H1 (cell line): ENCODE measurements at regions not wholly inside any gene's neighbourhood (a gene's known extent, or its start where the extent isn't known, plus 50 kb on each side); places are given as distances from the start of the nearest gene placed in this dataset.

Experiments used
- CTCF ChIA-PET: fragments of 300-600 bp; sonication (Branson Sonifier 250); formaldehyde crosslinking; loops from one replicate; lab custom pipeline; 2021; ENCODE audit not compliant: partially characterized antibody; lab: Charles Lee
- POLR2A ChIA-PET: fragments of 300-600 bp; sonication (Branson Sonifier 250); formaldehyde crosslinking; loops from one replicate; lab custom pipeline; 2021; ENCODE audit warnings: inconsistent platforms; ENCODE audit not compliant: partially characterized antibody; lab: Charles Lee
- DNase-seq, 2 experiments: peaks; one replicate each; pipeline versions ENCODE4 v3.0.0 to v3.0.0-alpha.2; 2010 to 2022; ENCODE audit warnings: low spot score in 2 of 2, low read depth in 1 of 2, mixed read lengths in 1 of 2
- FAIRE-seq: peaks from 2 replicates; lab custom pipeline; 2011; peaks lifted over from hg19 to GRCh38; lab: Jason Lieb, UNC
- H2AFZ ChIP-seq: 2 replicates; pipeline ENCODE4 v1.8.1; 2012; ENCODE audit warnings: low read length, inconsistent platforms
- H2AK5ac ChIP-seq: 2 replicates; pipeline ENCODE4 v1.6.1; 2013; ENCODE audit warnings: low read depth, low read length
- H2BK120ac ChIP-seq: replicated peaks from 2 replicates; pipeline ENCODE3; 2013; ENCODE audit warnings: low read depth, low read length, inconsistent platforms
- H2BK12ac ChIP-seq: 2 replicates; pipeline ENCODE4 v1.6.1; 2013; ENCODE audit warnings: low read depth, low read length
- H2BK15ac ChIP-seq: 2 replicates; pipeline ENCODE4 v1.6.1; 2013; ENCODE audit warnings: low read length
- H2BK20ac ChIP-seq: 2 replicates; pipeline ENCODE4 v1.6.1; 2013; ENCODE audit warnings: low read length
- H2BK5ac ChIP-seq: 2 replicates; pipeline ENCODE4 v1.6.1; 2013; ENCODE audit warnings: low read depth, low read length
- H3K14ac ChIP-seq: 2 replicates; pipeline ENCODE4 v1.6.1; 2013; ENCODE audit warnings: inconsistent platforms; ENCODE audit not compliant: insufficient read length
- H3K18ac ChIP-seq: 2 replicates; pipeline ENCODE4 v1.6.1; 2013; ENCODE audit warnings: low read length; ENCODE audit errors: extremely low read depth
- H3K23ac ChIP-seq: 2 replicates; pipeline ENCODE4 v1.6.1; 2013; ENCODE audit warnings: inconsistent platforms; ENCODE audit not compliant: insufficient read length
- H3K23me2 ChIP-seq: 2 replicates; pipeline ENCODE4 v1.6.1; 2013; ENCODE audit warnings: low read depth, low read length
- H3K27ac ChIP-seq: 2 replicates; pipeline ENCODE4 v1.6.1; 2011; ENCODE audit warnings: low read depth, low read length, inconsistent platforms
- H3K27me3 ChIP-seq, 4 experiments: replicated peaks in 1 of 4; 1 replicate in 1 of 4; 2 replicates in 3 of 4; pipeline versions ENCODE4 v1.6.1 to v1.8.1; 2011 to 2013; ENCODE audit warnings: low read length in 3 of 4, mild to moderate bottlenecking in 3 of 4, inconsistent platforms in 2 of 4, mixed read lengths in 2 of 4, moderate library complexity in 1 of 4; ENCODE audit not compliant: control insufficient read depth in 3 of 4, insufficient read depth in 3 of 4; ENCODE audit errors: extremely low read depth in 1 of 4
- H3K36me3 ChIP-seq, 4 experiments: 2 replicates each; pipeline versions ENCODE4 v1.6.1 to v1.8.1; 2011 to 2013; ENCODE audit warnings: mild to moderate bottlenecking in 4 of 4, low read length in 3 of 4, moderate library complexity in 2 of 4, control low read depth in 1 of 4, inconsistent platforms in 1 of 4; ENCODE audit not compliant: insufficient read depth in 4 of 4, control insufficient read depth in 2 of 4
- H3K4ac ChIP-seq: replicated peaks from 2 replicates; pipeline ENCODE3; 2013; ENCODE audit warnings: low read length, low read depth, mixed read lengths, inconsistent platforms; ENCODE audit not compliant: insufficient read length
- H3K4me1 ChIP-seq, 4 experiments: replicated peaks in 1 of 4; 1 replicate in 1 of 4; 2 replicates in 3 of 4; pipeline versions ENCODE4 v1.6.1 to v1.8.1; 2011 to 2013; ENCODE audit warnings: low read length in 3 of 4, inconsistent platforms in 2 of 4, mixed read lengths in 1 of 4; ENCODE audit not compliant: insufficient read depth in 4 of 4, control insufficient read depth in 3 of 4
- H3K4me2 ChIP-seq, 2 experiments: 2 replicates each; pipeline versions ENCODE4 v1.6.1 to v1.8.1; 2011 to 2013; ENCODE audit warnings: low read depth in 2 of 2, low read length in 2 of 2, control low read depth in 1 of 2, inconsistent platforms in 1 of 2, mild to moderate bottlenecking in 1 of 2; ENCODE audit not compliant: insufficient read depth in 1 of 2
- H3K4me3 ChIP-seq, 4 experiments: fragments of 200-600, 300-600 bp in 1 of 4; sonication (generic), shearing (Covaris generic), sonication (Bioruptor Twin) in 1 of 4; 2 replicates each; pipeline versions ENCODE4 v1.5.1 to v1.8.1; 2011 to 2016; ENCODE audit warnings: low read length in 4 of 4, low read depth in 3 of 4, control low read depth in 2 of 4, inconsistent platforms in 2 of 4, mild to moderate bottlenecking in 2 of 4, mixed read lengths in 1 of 4, moderate library complexity in 1 of 4; ENCODE audit not compliant: insufficient read depth in 2 of 4; ENCODE audit errors: extremely low read depth in 1 of 4
- H3K56ac ChIP-seq: replicated peaks from 2 replicates; pipeline ENCODE3; 2013; ENCODE audit warnings: low read depth, mild to moderate bottlenecking, mixed read lengths, low read length, inconsistent platforms; ENCODE audit not compliant: insufficient read length
- H3K79me1 ChIP-seq: 2 replicates; pipeline ENCODE4 v1.6.1; 2013; ENCODE audit warnings: low read depth, low read length, control low read depth
- H3K79me2 ChIP-seq, 2 experiments: 2 replicates each; pipeline versions ENCODE4 v1.6.1 to v1.8.1; 2012 to 2013; ENCODE audit warnings: low read length in 2 of 2, mild to moderate bottlenecking in 2 of 2, inconsistent platforms in 1 of 2; ENCODE audit not compliant: insufficient read depth in 2 of 2, control insufficient read depth in 1 of 2
- H3K9ac ChIP-seq, 4 experiments: replicated peaks in 1 of 4; 1 replicate in 1 of 4; 2 replicates in 3 of 4; pipeline versions ENCODE4 v1.6.1 to v1.8.1; 2011 to 2013; ENCODE audit warnings: low read depth in 3 of 4, low read length in 3 of 4, control low read depth in 2 of 4, mild to moderate bottlenecking in 2 of 4, moderate library complexity in 2 of 4, inconsistent platforms in 1 of 4; ENCODE audit errors: extremely low read depth in 1 of 4
- H3K9me3 ChIP-seq, 2 experiments: 2 replicates each; pipeline versions ENCODE4 v1.6.1 to v1.8.1; 2012 to 2013; ENCODE audit warnings: mild to moderate bottlenecking in 2 of 2, moderate library complexity in 2 of 2, control low read depth in 1 of 2, inconsistent platforms in 1 of 2, low read depth in 1 of 2, low read length in 1 of 2, mixed read lengths in 1 of 2; ENCODE audit not compliant: insufficient read depth in 2 of 2
- H4K20me1 ChIP-seq, 2 experiments: replicated peaks in 1 of 2; 2 replicates each; pipeline versions ENCODE3 to v1.8.1; 2011 to 2013; ENCODE audit warnings: inconsistent platforms in 2 of 2, low read length in 2 of 2, mild to moderate bottlenecking in 1 of 2; ENCODE audit not compliant: insufficient read depth in 2 of 2, control insufficient read depth in 1 of 2
- H4K5ac ChIP-seq: 2 replicates; pipeline ENCODE4 v1.6.1; 2013; ENCODE audit warnings: low read length, low read depth, mixed read lengths, inconsistent platforms; ENCODE audit not compliant: insufficient read length
- H4K8ac ChIP-seq: 2 replicates; pipeline ENCODE4 v1.8.0; 2013; ENCODE audit warnings: mild to moderate bottlenecking, moderate library complexity, low read length, inconsistent platforms; ENCODE audit not compliant: insufficient read depth; ENCODE audit errors: extremely low read depth
- H4K91ac ChIP-seq: replicated peaks from 2 replicates; pipeline ENCODE3; 2013; ENCODE audit warnings: low read length, mixed read lengths, inconsistent platforms; ENCODE audit not compliant: insufficient read length
- CHD1 ChIP-seq: IDR thresholded peaks from 2 replicates; pipeline ENCODE4 v1.6.1; 2012; ENCODE audit warnings: low read depth, low read length, improper control_type of control experiment
- CHD2 ChIP-seq: IDR thresholded peaks from 2 replicates; pipeline ENCODE4 v1.6.1; 2012; ENCODE audit warnings: low read length, improper control_type of control experiment
- CREB1 ChIP-seq: IDR thresholded peaks from 2 replicates; pipeline ENCODE4 v1.6.1; 2012; ENCODE audit warnings: inconsistent platforms
- CTBP2 ChIP-seq: IDR thresholded peaks from 2 replicates; pipeline ENCODE4 v1.7.0; 2011; ENCODE audit warnings: borderline replicate concordance, mild to moderate bottlenecking, moderate library complexity, mixed read lengths, low read length; ENCODE audit not compliant: insufficient read depth, insufficient read length
- EP300 ChIP-seq, 2 experiments: IDR thresholded peaks; 1 replicate in 1 of 2; 2 replicates in 1 of 2; pipeline ENCODE4 v1.6.1; 2011 to 2012; ENCODE audit warnings: low read depth in 2 of 2, low read length in 2 of 2, mild to moderate bottlenecking in 2 of 2, borderline replicate concordance in 1 of 2, inconsistent platforms in 1 of 2, moderate library complexity in 1 of 2
- GABPA ChIP-seq: IDR thresholded peaks from 2 replicates; pipeline ENCODE4 v1.6.1; 2011; ENCODE audit warnings: mild to moderate bottlenecking, low read length, moderate library complexity, borderline replicate concordance; ENCODE audit not compliant: insufficient read depth
- HDAC2 ChIP-seq, 2 experiments: fragments of 300-600 bp in 1 of 2; sonication (generic) in 1 of 2; IDR thresholded peaks; 2 replicates each; pipeline ENCODE4 v1.6.1; 2011 to 2012; ENCODE audit warnings: low read depth in 2 of 2, low read length in 2 of 2, mild to moderate bottlenecking in 2 of 2, moderate library complexity in 2 of 2, borderline replicate concordance in 1 of 2, inconsistent platforms in 1 of 2
- MAFK ChIP-seq: IDR thresholded peaks from 2 replicates; pipeline ENCODE4 v1.6.1; 2012; ENCODE audit warnings: low read depth, mild to moderate bottlenecking, improper control_type of control experiment, low read length
- POLR2AphosphoS5 ChIP-seq: IDR thresholded peaks from 2 replicates; pipeline ENCODE4 v1.6.1; 2011; ENCODE audit warnings: low read depth, low read length
- RNF2 ChIP-seq: fragments of 200-900, 300-1000 bp; sonication (generic); IDR thresholded peaks from 2 replicates; pipeline ENCODE4 v1.7.1; 2016; ENCODE audit warnings: borderline replicate concordance, low read depth, mild to moderate bottlenecking, antibody characterized with exemption, low read length; ENCODE audit not compliant: poor library complexity, severe bottlenecking; ENCODE audit errors: missing control alignments
- TAF7 ChIP-seq: optimal IDR thresholded peaks from 2 replicates; pipeline ENCODE3; 2011; ENCODE audit warnings: low read depth, mild to moderate bottlenecking, inconsistent platforms, low read length, moderate library complexity, borderline replicate concordance
- YY1 ChIP-seq: IDR thresholded peaks from 2 replicates; pipeline ENCODE4 v1.6.1; 2011; ENCODE audit warnings: low read depth, mild to moderate bottlenecking, low read length
- ZNF274 ChIP-seq: IDR thresholded peaks from 2 replicates; pipeline ENCODE4 v1.7.0; 2012; ENCODE audit warnings: low read length, borderline replicate concordance; ENCODE audit errors: extremely low read depth
- WGBS, 2 experiments: shearing (Covaris generic) in 1 of 2; methylation state at CpG; one replicate each; pipeline versions ENCODE4 v1.1.6 to v1.1.7; 2013 to 2015; ENCODE audit warnings: low lambda C conversion rate in 2 of 2, mixed read lengths in 2 of 2, inconsistent platforms in 1 of 2, low coverage in 1 of 2, missing lambda C conversion rate in 1 of 2; ENCODE audit not compliant: insufficient replicate concordance in 2 of 2, insufficient coverage in 1 of 2, insufficient read length in 1 of 2; ENCODE audit errors: extremely low coverage in 1 of 2, missing lambda C conversion rate in 1 of 2; 5-methylcytosine and 5-hydroxymethylcytosine counted together

GRCh38 chr18:71352618-71353017 is 1063.8 kb downstream of the SOCS6 start:
- Histone ChIP-seq H2BK5ac (no peak overlapping the region), H3K23ac (no peak overlapping the region), H3K4me1 (no peaks in the 10 kb centered on the region), H3K56ac (no peak overlapping the region), H3K4me2 (no peak overlapping the region), H2AK5ac (no peak overlapping the region), H3K27ac (no peak overlapping the region), H2BK15ac (no peak overlapping the region), H3K9me3 (peaks cover 36 to 40% of the 10 kb centered on the region in 2 experiments), H3K79me1 (no peaks in the 10 kb centered on the region), H3K4ac (no peak overlapping the region), H2BK20ac (no peak overlapping the region), H4K20me1 (no peaks in the 10 kb centered on the region), H4K91ac (no peak overlapping the region), H3K18ac (no peak overlapping the region), H3K27me3 (no peaks in the 10 kb centered on the region), H3K36me3 (no peaks in the 10 kb centered on the region), H4K8ac (no peak overlapping the region), H3K4me3 (no peak overlapping the region), H3K9ac (no peak overlapping the region), H2AFZ (no peak overlapping the region), H3K79me2 (no peaks in the 10 kb centered on the region), H2BK12ac (no peak overlapping the region), H3K14ac (no peak overlapping the region), H2BK120ac (no peak overlapping the region), H4K5ac (no peak overlapping the region), H3K23me2 (no peaks in the 10 kb centered on the region)
- CTCF ChIA-PET, result no interaction called here
- DNase-seq (no peak), FAIRE-seq (no peak)
- POLR2A ChIA-PET, result no interaction called here
- WGBS, 2 experiments, result 76% methylated on average over 1 of the region's 1 CpG; no CpG with 5 or more reads in 1 of the 2 experiments
- TF ChIP-seq MAFK, result no peak
- TF ChIP-seq EP300 (IDR thresholded peaks at IDR 0.05; ENCODE audit: borderline replicate concordance in 1 of 2, low read depth in 2 of 2, low read length in 2 of 2), result no peak
- no peak for TF ChIP-seq CHD2
- no peak for TF ChIP-seq POLR2AphosphoS5
- no peak for TF ChIP-seq TAF7
- TF ChIP-seq CTBP2, result no peak
- TF ChIP-seq ZNF274, result no peak
- no peak for TF ChIP-seq CREB1
- no peak for TF ChIP-seq CHD1
- TF ChIP-seq RNF2, result no peak
- no peak for TF ChIP-seq HDAC2 (IDR thresholded peaks at IDR 0.05; ENCODE audit: borderline replicate concordance in 1 of 2, low read depth in 2 of 2, low read length in 2 of 2)
- TF ChIP-seq GABPA, result no peak
- no peak for TF ChIP-seq YY1
